Keratinocyte (primary cell): ENCODE measurements at regions not wholly inside any gene's neighbourhood (a gene's known extent, or its start where the extent isn't known, plus 50 kb on each side); places are given as distances from the start of the nearest gene placed in this dataset.

Experiments
- DNase-seq: peaks from one replicate; pipeline ENCODE4 v3.0.0-alpha.2; 2011; ENCODE audit warnings: low read depth, missing footprints, low spot score
- FAIRE-seq: peaks from 2 replicates; lab custom pipeline; 2011; peaks lifted over from hg19 to GRCh38; lab: Jason Lieb, UNC
- H2AFZ ChIP-seq: 2 replicates; pipeline ENCODE4 v1.6.0; 2012; ENCODE audit warnings: low read length, control low read depth, inconsistent platforms; ENCODE audit not compliant: control insufficient read depth
- H3K27ac ChIP-seq: 2 replicates; pipeline ENCODE4 v1.5.1; 2011; ENCODE audit warnings: low read length; ENCODE audit not compliant: control insufficient read depth, insufficient read depth
- H3K27me3 ChIP-seq: 3 replicates; pipeline ENCODE4 v1.6.0; 2011; ENCODE audit warnings: low read length; ENCODE audit not compliant: control insufficient read depth, insufficient read depth; ENCODE audit errors: extremely low read depth
- H3K36me3 ChIP-seq, 2 experiments: 2 replicates in 1 of 2; 3 replicates in 1 of 2; pipeline ENCODE4 v1.5.1; 2011; ENCODE audit warnings: low read length in 2 of 2, mild to moderate bottlenecking in 1 of 2; ENCODE audit not compliant: control insufficient read depth in 2 of 2, insufficient read depth in 2 of 2; ENCODE audit errors: extremely low read depth in 1 of 2
- H3K4me1 ChIP-seq: 3 replicates; pipeline ENCODE4 v1.5.1; 2011; ENCODE audit warnings: low read length; ENCODE audit not compliant: control insufficient read depth, insufficient read depth; ENCODE audit errors: extremely low read depth
- H3K4me2 ChIP-seq: 3 replicates; pipeline ENCODE4 v1.6.0; 2011; ENCODE audit warnings: low read depth, low read length; ENCODE audit not compliant: control insufficient read depth, insufficient read depth; ENCODE audit errors: extremely low read depth
- H3K4me3 ChIP-seq, 3 experiments: fragments of 200-600 bp in 1 of 3; sonication (generic) in 1 of 3; 2 replicates in 2 of 3; 3 replicates in 1 of 3; pipeline ENCODE4 v1.5.1; 2011 to 2016; ENCODE audit warnings: low read length in 3 of 3, mild to moderate bottlenecking in 3 of 3, control low read depth in 2 of 3, inconsistent platforms in 1 of 3, low read depth in 1 of 3, mixed read lengths in 1 of 3, mixed run types in 1 of 3, moderate library complexity in 1 of 3; ENCODE audit not compliant: control insufficient read depth in 2 of 3, insufficient read depth in 2 of 3; ENCODE audit errors: extremely low read depth in 1 of 3
- H3K79me2 ChIP-seq: 2 replicates; pipeline ENCODE4 v1.6.0; 2012; ENCODE audit warnings: low read length; ENCODE audit not compliant: control insufficient read depth, insufficient read depth
- H3K9ac ChIP-seq: 3 replicates; pipeline ENCODE4 v1.6.0; 2011; ENCODE audit warnings: low read length; ENCODE audit not compliant: control insufficient read depth, insufficient read depth; ENCODE audit errors: extremely low read depth
- H3K9me1 ChIP-seq: 3 replicates; pipeline ENCODE4 v1.6.0; 2011; ENCODE audit warnings: low read length; ENCODE audit not compliant: control insufficient read depth, insufficient read depth; ENCODE audit errors: extremely low read depth
- H3K9me3 ChIP-seq: 2 replicates; pipeline ENCODE4 v1.5.1; 2012; ENCODE audit warnings: low read depth, low read length; ENCODE audit not compliant: control insufficient read depth
- H4K20me1 ChIP-seq: 3 replicates; pipeline ENCODE4 v1.6.0; 2011; ENCODE audit warnings: low read length; ENCODE audit not compliant: control insufficient read depth, insufficient read depth; ENCODE audit errors: extremely low read depth
- EZH2 ChIP-seq: IDR thresholded peaks from one replicate; pipeline ENCODE4 v1.6.1; 2012; ENCODE audit warnings: inconsistent platforms, mild to moderate bottlenecking, low read length, moderate library complexity
- dilution Hi-C: fragments of 300-500 bp; cut with MboI; formaldehyde crosslinking; loops from one replicate; pipeline ENCODE4 v1.7.0; 2020; ENCODE audit warnings: low sequenced_read_pairs; ENCODE audit not compliant: extremely low pct_ligation_motif_present
- TF ChIP-seq, protein P1 (sequence below), 3 experiments: IDR thresholded peaks in 1 of 3; conservative IDR thresholded peaks in 1 of 3; optimal IDR thresholded peaks in 1 of 3; 2 replicates in 2 of 3; 3 replicates in 1 of 3; pipeline versions ENCODE3 to v1.5.1; 2011; ENCODE audit warnings: low read length in 3 of 3, mild to moderate bottlenecking in 3 of 3, moderate library complexity in 2 of 3, control low read depth in 1 of 3, inconsistent platforms in 1 of 3; ENCODE audit not compliant: insufficient read depth in 2 of 3; ENCODE audit errors: extremely low read depth in 1 of 3

GRCh38 chr7:114832906-114833595 lies 88.8 kb upstream of the MDFIC start:
- dilution Hi-C loops = no loop called here
- H3K4me1 ChIP-seq = no peaks in the 10 kb centered on the region
- H3K27ac ChIP-seq = no peak overlapping the region
- no peak for TF ChIP-seq EZH2
- TF ChIP-seq, protein P1, sequence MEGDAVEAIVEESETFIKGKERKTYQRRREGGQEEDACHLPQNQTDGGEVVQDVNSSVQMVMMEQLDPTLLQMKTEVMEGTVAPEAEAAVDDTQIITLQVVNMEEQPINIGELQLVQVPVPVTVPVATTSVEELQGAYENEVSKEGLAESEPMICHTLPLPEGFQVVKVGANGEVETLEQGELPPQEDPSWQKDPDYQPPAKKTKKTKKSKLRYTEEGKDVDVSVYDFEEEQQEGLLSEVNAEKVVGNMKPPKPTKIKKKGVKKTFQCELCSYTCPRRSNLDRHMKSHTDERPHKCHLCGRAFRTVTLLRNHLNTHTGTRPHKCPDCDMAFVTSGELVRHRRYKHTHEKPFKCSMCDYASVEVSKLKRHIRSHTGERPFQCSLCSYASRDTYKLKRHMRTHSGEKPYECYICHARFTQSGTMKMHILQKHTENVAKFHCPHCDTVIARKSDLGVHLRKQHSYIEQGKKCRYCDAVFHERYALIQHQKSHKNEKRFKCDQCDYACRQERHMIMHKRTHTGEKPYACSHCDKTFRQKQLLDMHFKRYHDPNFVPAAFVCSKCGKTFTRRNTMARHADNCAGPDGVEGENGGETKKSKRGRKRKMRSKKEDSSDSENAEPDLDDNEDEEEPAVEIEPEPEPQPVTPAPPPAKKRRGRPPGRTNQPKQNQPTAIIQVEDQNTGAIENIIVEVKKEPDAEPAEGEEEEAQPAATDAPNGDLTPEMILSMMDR (optimal IDR thresholded peaks at IDR 0.05 in 1 of 3, IDR thresholded peaks at IDR 0.05 in 1 of 3, conservative IDR thresholded peaks at IDR 0.05 in 1 of 3; ENCODE audit: extremely low read depth in 1 of 3, insufficient read depth in 2 of 3, low read length in 3 of 3) = no peak
- FAIRE-seq (peak; percentile 41), DNase-seq (no peak)
- no peaks in the 10 kb centered on the region for H3K36me3 ChIP-seq
- no peak overlapping the region for H3K4me2 ChIP-seq
- H3K4me3 ChIP-seq = no peak overlapping the region
- H3K27me3 ChIP-seq = no peaks in the 10 kb centered on the region
- no peaks in the 10 kb centered on the region for H3K79me2 ChIP-seq
- no peaks in the 10 kb centered on the region for H4K20me1 ChIP-seq
- H3K9me1 ChIP-seq = no peaks in the 10 kb centered on the region
- no peak overlapping the region for H2AFZ ChIP-seq
- no peak overlapping the region for H3K9ac ChIP-seq
- no peaks in the 10 kb centered on the region for H3K9me3 ChIP-seq

GRCh38 chr7:114835303-114835702 lies 86.6 kb upstream of the MDFIC start:
- no peak for FAIRE-seq
- Histone ChIP-seq H3K9ac (no peak overlapping the region), H3K36me3 (no peaks in the 10 kb centered on the region)

More at GRCh38 chr7:114835303-114835702, 86.6 kb upstream of the MDFIC start:
- Histone ChIP-seq H3K27me3 (no peaks in the 10 kb centered on the region), H3K79me2 (no peaks in the 10 kb centered on the region), H2AFZ (no peak overlapping the region), H3K4me1 (no peaks in the 10 kb centered on the region), H4K20me1 (no peaks in the 10 kb centered on the region), H3K9me3 (no peaks in the 10 kb centered on the region), H3K9me1 (no peaks in the 10 kb centered on the region), H3K27ac (no peak overlapping the region), H3K4me3 (no peak overlapping the region), H3K4me2 (no peak overlapping the region)
- TF ChIP-seq EZH2 = no peak
- TF ChIP-seq, protein P1 (optimal IDR thresholded peaks at IDR 0.05 in 1 of 3, IDR thresholded peaks at IDR 0.05 in 1 of 3, conservative IDR thresholded peaks at IDR 0.05 in 1 of 3; ENCODE audit: extremely low read depth in 1 of 3, insufficient read depth in 2 of 3, low read length in 3 of 3) = no peak
- no peak for DNase-seq
- dilution Hi-C loops = no loop called here
